CD14-positive monocyte (primary cell): ENCODE measurements at regions not wholly inside any gene's neighbourhood (a gene's known extent, or its start where the extent isn't known, plus 50 kb on each side); places are given as distances from the start of the nearest gene placed in this dataset.
A peak's percentile ranks its signal among the peaks of the same experiment; 100 is the strongest.

Experiments
- DNase-seq, 3 donors: peaks; one replicate each; pipeline ENCODE4 v3.0.0-alpha.2; 2011 to 2022
- H2AFZ ChIP-seq: 2 replicates; pipeline ENCODE4 v1.6.0; 2012; ENCODE audit warnings: mild to moderate bottlenecking, low read depth, low read length, inconsistent platforms; ENCODE audit not compliant: insufficient read depth, poor library complexity, severe bottlenecking
- H3K27ac ChIP-seq, 2 donors: 1 replicate in 1 of 2; 2 replicates in 1 of 2; pipeline ENCODE4 v1.5.1; 2012 to 2013; ENCODE audit warnings: low read length in 2 of 2, control low read depth in 1 of 2, inconsistent platforms in 1 of 2, low read depth in 1 of 2, mild to moderate bottlenecking in 1 of 2
- H3K27me3 ChIP-seq, 2 donors: one replicate each; pipeline versions ENCODE4 v1.6.0 to v1.6.1; 2011 to 2013; ENCODE audit warnings: low read length in 2 of 2; ENCODE audit not compliant: control insufficient read depth in 2 of 2, insufficient read depth in 2 of 2
- H3K36me3 ChIP-seq, 2 donors: replicated peaks in 1 of 2; 1 replicate in 1 of 2; 2 replicates in 1 of 2; pipeline versions ENCODE4 v1.5.1 to v1.6.1; 2012 to 2013; ENCODE audit warnings: low read length in 2 of 2, control low read depth in 1 of 2, inconsistent platforms in 1 of 2, mild to moderate bottlenecking in 1 of 2; ENCODE audit not compliant: insufficient read depth in 2 of 2, control insufficient read depth in 1 of 2
- H3K4me1 ChIP-seq, 2 donors: 1 replicate in 1 of 2; 2 replicates in 1 of 2; pipeline versions ENCODE4 v1.5.1 to v1.6.1; 2012 to 2013; ENCODE audit warnings: low read length in 2 of 2, control low read depth in 1 of 2, inconsistent platforms in 1 of 2, mild to moderate bottlenecking in 1 of 2, moderate library complexity in 1 of 2; ENCODE audit not compliant: insufficient read depth in 2 of 2, control insufficient read depth in 1 of 2
- H3K4me2 ChIP-seq: replicated peaks from 2 replicates; pipeline ENCODE3; 2012; ENCODE audit warnings: low read length, moderate library complexity, mild to moderate bottlenecking; ENCODE audit not compliant: poor library complexity, severe bottlenecking; ENCODE audit errors: extremely low read depth
- H3K4me3 ChIP-seq, 3 experiments: fragments of 200-600 bp in 1 of 3; sonication (generic) in 1 of 3; replicated peaks in 1 of 3; 1 replicate in 2 of 3; 2 replicates in 1 of 3; pipeline ENCODE4 v1.5.1; 2011 to 2013; ENCODE audit warnings: low read length in 3 of 3, mild to moderate bottlenecking in 3 of 3, control low read depth in 2 of 3, low read depth in 2 of 3, inconsistent platforms in 1 of 3, moderate library complexity in 1 of 3
- H3K79me2 ChIP-seq: 2 replicates; pipeline ENCODE4 v1.6.0; 2012; ENCODE audit warnings: mild to moderate bottlenecking, control low read depth, inconsistent platforms, low read length, moderate library complexity; ENCODE audit not compliant: insufficient read depth
- H3K9ac ChIP-seq: 2 replicates; pipeline ENCODE4 v1.6.0; 2017; ENCODE audit warnings: low read length, mild to moderate bottlenecking; ENCODE audit not compliant: insufficient read depth, poor library complexity, severe bottlenecking
- H3K9me3 ChIP-seq, 2 donors: replicated peaks in 1 of 2; 1 replicate in 1 of 2; 2 replicates in 1 of 2; pipeline versions ENCODE4 v1.5.1 to v1.6.1; 2012 to 2013; ENCODE audit warnings: low read length in 2 of 2, control low read depth in 1 of 2; ENCODE audit not compliant: control insufficient read depth in 1 of 2, insufficient read depth in 1 of 2
- H4K20me1 ChIP-seq: 2 replicates; pipeline ENCODE4 v1.6.0; 2012; ENCODE audit warnings: mild to moderate bottlenecking, low read length, control low read depth, moderate library complexity; ENCODE audit not compliant: insufficient read depth
- H3K27ac Mint-ChIP-seq, 7 donors: one replicate each; pipeline ENCODE4 v1.8.0; 2020; ENCODE audit warnings: mild to moderate bottlenecking in 7 of 7, mixed read lengths in 7 of 7, moderate library complexity in 6 of 7, inconsistent platforms in 2 of 7
- H3K27me3 Mint-ChIP-seq, 3 donors: one replicate each; pipeline ENCODE4 v1.8.0; 2021 to 2022; ENCODE audit warnings: low read depth in 3 of 3, mild to moderate bottlenecking in 3 of 3, mixed read lengths in 3 of 3, moderate library complexity in 3 of 3, inconsistent platforms in 1 of 3
- H3K36me3 Mint-ChIP-seq, 2 donors: one replicate each; pipeline ENCODE4 v1.8.0; 2020; ENCODE audit warnings: mixed read lengths in 2 of 2, inconsistent platforms in 1 of 2, mild to moderate bottlenecking in 1 of 2
- H3K4me1 Mint-ChIP-seq: one replicate; pipeline ENCODE4 v1.8.0; 2020; ENCODE audit warnings: mild to moderate bottlenecking, mixed read lengths
- H3K4me3 Mint-ChIP-seq, 2 donors: one replicate each; pipeline ENCODE4 v1.8.0; 2020; ENCODE audit warnings: mild to moderate bottlenecking in 2 of 2, mixed read lengths in 2 of 2, moderate library complexity in 1 of 2
- H3K9me3 Mint-ChIP-seq, 7 donors: one replicate each; pipeline ENCODE4 v1.8.0; 2020 to 2022; ENCODE audit warnings: mixed read lengths in 7 of 7, mild to moderate bottlenecking in 6 of 7, moderate library complexity in 6 of 7, inconsistent platforms in 2 of 7
- CTCF ChIP-seq: fragments of 200-600 bp; IDR thresholded peaks from one replicate; pipeline ENCODE4 v1.8.0; 2022; ENCODE audit warnings: antibody characterized with exemption, mild to moderate bottlenecking
- WGBS: methylation state at CpG from one replicate; pipeline ENCODE4 v1.1.5; 2013; ENCODE audit warnings: missing lambda C conversion rate; ENCODE audit not compliant: insufficient coverage; 5-methylcytosine and 5-hydroxymethylcytosine counted together
- intact Hi-C, 2 donors: fragments of 100-400 bp; cut with micrococcal nuclease; formaldehyde crosslinking; loops; one replicate each; pipeline versions ENCODE4 v1.15.0 to v1.15.1; 2023

- H3K4me3 Mint-ChIP-seq, result no peak overlapping the region
- no peaks in the 10 kb centered on the region for H3K27me3 ChIP-seq
- peaks cover 2 to 13% (median 6%) of the 10 kb centered on the region in 7 donors for H3K9me3 Mint-ChIP-seq
- H3K36me3 ChIP-seq, result no peaks in the 10 kb centered on the region
- no peak overlapping the region for H3K4me3 ChIP-seq
- no CpG with 5 or more reads among the region's 1 CpG for WGBS
- no peaks in the 10 kb centered on the region for H3K9me3 ChIP-seq
- no peak overlapping the region for H3K9ac ChIP-seq
- H3K4me1 ChIP-seq, result peaks cover 6 to 14% of the 10 kb centered on the region in 2 donors
- H3K27me3 Mint-ChIP-seq, result no peaks in the 10 kb centered on the region
- H2AFZ ChIP-seq, result no peak overlapping the region
- intact Hi-C loops, result no loop called here
- DNase-seq, result no peak
- no peak overlapping the region for H3K27ac ChIP-seq
- no peak overlapping the region for H3K27ac Mint-ChIP-seq
- no peak overlapping the region for H3K4me2 ChIP-seq
- no peaks in the 10 kb centered on the region for H3K36me3 Mint-ChIP-seq
- no peaks in the 10 kb centered on the region for H3K79me2 ChIP-seq
- no peak for TF ChIP-seq CTCF
- peaks cover 17% of the 10 kb centered on the region for H3K4me1 Mint-ChIP-seq
- H4K20me1 ChIP-seq, result no peaks in the 10 kb centered on the region
Measured at GRCh38 chr14:86027990-86028389, 498.0 kb downstream of the FLRT2 start.

GRCh38 chr14:86027144-86027543 lies 497.2 kb downstream of the FLRT2 start:
- intact Hi-C loops, result no loop called here
- Mint-ChIP-seq H3K4me3 (no peak overlapping the region), H3K27ac (peak overlapping the region in 1 of 7 donors; percentile 55), H3K27me3 (no peaks in the 10 kb centered on the region), H3K36me3 (no peaks in the 10 kb centered on the region), H3K9me3 (peaks cover 2 to 13% (median 6%) of the 10 kb centered on the region in 7 donors), H3K4me1 (peaks cover 17% of the 10 kb centered on the region)
- peak in 1 of 3 donors; percentile 10 for DNase-seq
- H3K27ac ChIP-seq, result peak overlapping the region in 1 of 2 donors; percentile 24
- H2AFZ ChIP-seq, result no peak overlapping the region
- no peaks in the 10 kb centered on the region for H3K27me3 ChIP-seq
- TF ChIP-seq CTCF, result no peak
- no peaks in the 10 kb centered on the region for H3K36me3 ChIP-seq
- no peaks in the 10 kb centered on the region for H4K20me1 ChIP-seq
- no peaks in the 10 kb centered on the region for H3K9me3 ChIP-seq
- H3K4me3 ChIP-seq, result peak overlapping the region in 1 of 3 experiments; percentile 35
- peaks cover 6 to 14% of the 10 kb centered on the region in 2 donors for H3K4me1 ChIP-seq
- peak overlapping the region; percentile 53 for H3K4me2 ChIP-seq
- no peaks in the 10 kb centered on the region for H3K79me2 ChIP-seq
- H3K9ac ChIP-seq, result no peak overlapping the region
